SJCRH30 (cell line): ENCODE measurements at regions not wholly inside any gene's neighbourhood (a gene's known extent, or its start where the extent isn't known, plus 50 kb on each side); places are given as distances from the start of the nearest gene placed in this dataset.

Experiments used
- DNase-seq, 2 experiments: peaks; one replicate each; pipeline ENCODE4 v3.0.0-alpha.2; 2015 to 2020
- H3K27ac ChIP-seq: fragments of 250-450 bp; sonication (Bioruptor Pico); 2 replicates; pipeline ENCODE4 v1.5.1; 2020; ENCODE audit warnings: mild to moderate bottlenecking, moderate library complexity
- H3K27me3 ChIP-seq: fragments of 250-450 bp; sonication (Bioruptor Pico); 2 replicates; pipeline ENCODE4 v1.5.1; 2020; ENCODE audit warnings: mild to moderate bottlenecking, moderate library complexity
- H3K36me3 ChIP-seq: fragments of 250-450 bp; sonication (Bioruptor Pico); 2 replicates; pipeline ENCODE4 v1.5.1; 2020; ENCODE audit warnings: mild to moderate bottlenecking, moderate library complexity
- H3K4me1 ChIP-seq: fragments of 250-450 bp; sonication (Bioruptor Pico); 2 replicates; pipeline ENCODE4 v1.5.1; 2020; ENCODE audit warnings: mild to moderate bottlenecking, moderate library complexity
- H3K4me3 ChIP-seq: fragments of 250-450 bp; sonication (Bioruptor Pico); 2 replicates; pipeline ENCODE4 v1.5.1; 2020; ENCODE audit warnings: mild to moderate bottlenecking, moderate library complexity
- H3K9me3 ChIP-seq: fragments of 250-450 bp; sonication (Bioruptor Pico); replicated peaks from 2 replicates; pipeline ENCODE4 v1.5.1; 2020; ENCODE audit warnings: mild to moderate bottlenecking, moderate library complexity

DNA sequence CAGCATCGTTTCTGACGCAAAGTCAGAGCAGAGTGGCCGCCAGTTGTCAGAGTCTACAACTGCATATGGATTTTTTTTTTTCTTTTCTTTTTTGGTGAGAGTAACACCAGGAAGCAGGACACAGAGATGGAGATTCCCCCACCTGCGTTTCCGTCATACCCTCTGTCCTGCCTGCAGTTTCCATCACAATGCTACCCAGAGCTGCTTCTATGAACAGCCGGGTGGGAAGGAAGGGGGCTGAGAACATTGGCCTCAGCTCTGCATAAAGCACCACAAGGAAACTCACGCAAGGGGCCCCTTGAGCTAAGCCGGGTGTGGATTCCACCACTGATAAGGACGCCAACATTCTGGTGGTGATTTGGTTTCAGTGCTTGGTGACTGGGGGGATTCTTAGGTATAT, 183.5 kb upstream of the AFDN start:
- no peaks in the 10 kb centered on the region for H3K4me1 ChIP-seq
- no peaks in the 10 kb centered on the region for H3K9me3 ChIP-seq
- no peak for DNase-seq
- H3K36me3 ChIP-seq, result no peaks in the 10 kb centered on the region
- no peaks in the 10 kb centered on the region; the same call in 1 of the 2 replicates for H3K27me3 ChIP-seq
- no peak overlapping the region for H3K4me3 ChIP-seq
- H3K27ac ChIP-seq, result no peak overlapping the region

DNA sequence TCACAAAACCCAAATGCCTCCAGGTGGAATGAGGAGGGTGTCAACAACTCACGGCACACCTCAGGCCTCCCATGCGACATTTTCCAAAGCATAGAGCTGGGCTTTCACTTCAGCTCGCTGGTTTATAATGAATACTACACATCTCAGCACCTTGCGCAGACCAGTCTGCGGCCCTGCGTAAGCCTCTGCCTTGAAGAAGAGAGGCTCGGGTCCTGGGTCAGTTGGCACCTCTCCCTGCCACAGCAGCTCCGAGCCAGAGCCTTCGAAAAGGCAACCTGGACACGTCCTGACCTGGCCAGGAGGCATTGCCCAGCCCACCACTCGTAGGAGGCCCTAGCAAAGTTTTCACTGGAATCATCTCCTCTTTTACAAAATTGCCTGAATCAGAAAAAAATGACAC, 183.0 kb upstream of the AFDN start:
- no peak overlapping the region for H3K27ac ChIP-seq
- H3K4me1 ChIP-seq, result no peaks in the 10 kb centered on the region

DNA sequence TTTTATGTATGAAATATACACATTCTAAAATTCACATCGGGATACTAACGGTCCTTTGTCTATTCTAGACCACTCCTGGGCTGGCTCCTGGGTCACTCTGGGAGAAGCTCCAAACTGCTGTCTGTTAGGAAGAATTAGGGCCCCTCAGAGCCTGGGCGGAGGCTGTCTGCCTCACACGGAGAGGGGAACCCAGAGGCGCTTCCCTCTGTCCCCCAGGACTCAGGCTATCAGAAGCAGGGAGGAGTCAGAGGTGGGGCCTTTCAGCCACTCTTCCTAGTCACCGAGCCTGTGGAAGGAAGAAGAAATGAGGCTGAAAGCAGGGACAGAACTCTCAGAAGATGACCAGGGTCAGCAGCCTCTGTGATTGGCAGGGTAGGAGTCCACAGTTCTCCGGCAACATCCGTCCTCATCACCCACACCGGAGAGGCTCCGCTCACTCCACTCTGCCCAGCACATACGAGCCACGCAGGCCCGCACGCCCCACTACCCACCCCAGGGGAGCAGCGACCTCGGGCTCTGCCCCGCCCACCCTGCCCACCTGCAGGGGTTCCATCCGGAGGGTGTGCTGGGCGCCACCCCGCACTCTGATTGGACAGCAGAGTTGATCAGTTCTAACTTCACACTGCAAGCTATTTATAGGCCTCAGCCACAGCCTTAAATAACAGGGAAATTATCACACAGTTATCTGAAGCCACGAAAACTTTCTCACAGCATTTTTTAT, 182.1 kb upstream of the AFDN start:
- H3K9me3 ChIP-seq, result no peaks in the 10 kb centered on the region
- H3K4me3 ChIP-seq, result no peak overlapping the region
- H3K27ac ChIP-seq, result no peak overlapping the region
- no peaks in the 10 kb centered on the region; the same call in 1 of the 2 replicates for H3K27me3 ChIP-seq
- H3K36me3 ChIP-seq, result no peaks in the 10 kb centered on the region
- no peaks in the 10 kb centered on the region for H3K4me1 ChIP-seq
- no peak for DNase-seq

More for the DNA sequence above, 183.0 kb upstream of the AFDN start:
- H3K4me3 ChIP-seq, result no peak overlapping the region
- no peaks in the 10 kb centered on the region; the same call in 1 of the 2 replicates for H3K27me3 ChIP-seq
- H3K9me3 ChIP-seq, result no peaks in the 10 kb centered on the region
- no peak for DNase-seq
- no peaks in the 10 kb centered on the region for H3K36me3 ChIP-seq

DNA sequence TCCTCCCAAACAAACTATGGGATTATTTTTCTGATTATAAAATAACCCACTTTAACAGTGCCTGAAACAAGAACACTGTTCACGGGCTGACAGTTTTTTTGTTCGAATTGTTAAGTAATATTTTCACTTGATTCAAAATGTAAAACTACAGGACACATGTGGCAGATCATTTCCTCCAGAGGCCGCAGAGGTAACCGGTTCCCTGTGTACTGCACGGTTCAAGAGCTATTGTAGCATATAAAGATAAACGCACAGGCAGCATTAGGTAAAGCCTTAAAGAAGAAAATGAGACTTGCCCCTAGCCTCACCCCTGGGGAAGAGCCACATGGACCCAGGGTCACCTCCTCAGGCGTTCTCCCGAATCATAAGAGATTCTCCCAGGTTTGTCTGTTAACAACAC, 181.3 kb upstream of the AFDN start:
- Histone ChIP-seq H3K9me3 (no peaks in the 10 kb centered on the region), H3K4me1 (peaks cover 2% of the 10 kb centered on the region; the same call in 1 of the 2 replicates), H3K4me3 (no peak overlapping the region), H3K27me3 (no peaks in the 10 kb centered on the region; the same call in 1 of the 2 replicates), H3K27ac (no peak overlapping the region), H3K36me3 (no peaks in the 10 kb centered on the region)
- DNase-seq, result no peak

DNA sequence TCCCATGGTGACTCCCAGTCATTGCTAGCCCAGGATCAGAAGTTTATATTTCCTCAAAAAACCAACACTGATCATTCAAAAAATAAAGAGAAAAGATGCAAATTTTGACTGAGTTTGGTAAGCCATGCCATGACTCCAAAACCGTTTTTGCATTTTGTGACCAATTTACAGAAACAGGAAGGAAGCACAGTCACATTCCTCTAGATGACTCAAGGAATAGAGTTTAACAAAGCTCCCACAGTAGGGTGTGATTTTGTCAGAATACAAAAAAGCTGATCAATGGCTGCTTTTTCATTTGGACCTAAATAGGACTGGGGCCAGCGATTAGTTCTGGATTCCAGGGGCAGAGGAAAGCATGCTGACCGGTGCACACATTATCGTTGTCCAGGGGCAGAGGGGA, 179.4 kb upstream of the AFDN start:
- Histone ChIP-seq H3K27ac (no peak overlapping the region), H3K9me3 (no peaks in the 10 kb centered on the region), H3K4me3 (no peak overlapping the region), H3K27me3 (no peaks in the 10 kb centered on the region; the same call in 1 of the 2 replicates), H3K4me1 (peaks cover 4% of the 10 kb centered on the region; the same call in 1 of the 2 replicates), H3K36me3 (no peaks in the 10 kb centered on the region)
- no peak for DNase-seq

DNA sequence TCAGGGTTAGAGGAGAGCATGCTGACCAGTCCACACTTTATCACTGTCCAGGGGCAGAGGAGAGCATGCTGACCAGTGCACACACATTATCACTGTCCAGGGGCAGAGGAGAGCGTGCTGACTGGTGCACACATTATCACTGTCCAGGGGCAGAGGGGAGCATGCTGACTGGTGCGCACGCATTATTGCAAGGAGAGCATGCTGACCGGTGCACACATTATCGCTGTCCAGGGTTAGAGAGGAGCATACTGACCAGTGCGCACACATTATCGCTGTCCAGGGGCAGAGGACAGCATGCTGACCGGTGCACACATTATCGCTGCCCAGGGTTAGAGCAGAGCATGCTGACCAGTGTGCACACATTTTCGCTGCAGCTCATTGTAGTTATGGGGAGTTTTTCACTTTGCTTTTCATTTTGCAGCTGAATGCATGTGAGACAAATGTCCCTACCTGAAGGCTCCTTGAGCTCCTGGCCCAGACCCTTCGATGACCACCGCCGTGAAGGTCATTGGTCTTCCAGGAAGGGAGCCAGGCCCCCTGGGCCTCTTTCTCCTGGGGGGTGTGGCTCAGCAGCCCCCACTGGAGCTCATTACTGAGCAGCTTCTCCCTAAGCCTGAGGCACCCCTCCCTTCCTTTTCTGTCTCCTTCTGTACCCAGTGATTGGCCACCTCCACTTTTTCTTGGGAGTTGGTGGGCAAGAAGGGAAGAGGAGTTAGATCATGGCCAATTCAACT, 178.8 kb upstream of the AFDN start:
- Histone ChIP-seq H3K9me3 (no peaks in the 10 kb centered on the region), H3K4me3 (no peak overlapping the region), H3K4me1 (peaks cover 4% of the 10 kb centered on the region; the same call in 1 of the 2 replicates), H3K36me3 (no peaks in the 10 kb centered on the region), H3K27ac (no peak overlapping the region), H3K27me3 (no peaks in the 10 kb centered on the region; the same call in 1 of the 2 replicates)
- DNase-seq, result no peak

DNA sequence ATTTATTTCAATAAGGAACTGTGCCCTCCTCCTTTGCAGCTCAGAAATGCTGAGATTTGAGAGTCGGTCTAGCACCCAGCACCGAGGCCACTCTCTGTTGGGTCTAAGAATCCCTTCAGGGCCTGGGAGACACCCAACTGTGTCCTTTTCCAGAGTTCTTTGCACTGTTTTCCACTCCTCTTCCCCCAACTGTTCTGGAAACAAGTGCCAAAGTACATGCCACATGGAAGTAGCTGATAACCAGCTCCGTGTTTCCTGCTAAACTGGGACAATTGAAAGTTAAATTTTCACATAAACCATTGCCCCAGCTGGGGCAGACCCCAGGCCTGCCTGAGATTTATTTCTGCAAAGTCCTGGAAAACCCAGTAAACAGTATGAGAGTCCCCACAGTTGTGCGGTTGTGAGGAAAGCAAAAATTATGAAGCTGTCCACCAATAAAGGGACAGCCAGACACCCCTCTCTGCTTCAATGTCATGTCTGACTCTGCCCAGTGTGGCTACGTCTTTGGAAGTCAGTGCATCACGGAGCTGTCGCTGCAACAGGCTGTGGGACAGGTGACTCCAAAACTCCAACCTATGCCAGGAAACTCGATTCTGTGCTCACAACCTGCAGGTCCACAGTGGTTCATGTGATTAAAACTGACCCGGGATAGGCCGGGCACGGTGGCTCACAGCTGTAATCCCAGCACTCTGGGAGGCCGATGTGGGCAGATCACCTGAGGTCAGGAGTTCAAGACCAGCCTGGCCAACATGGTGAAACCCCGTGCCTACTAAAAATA, 178.0 kb upstream of the AFDN start:
- H3K27ac ChIP-seq, result no peak overlapping the region
- H3K4me3 ChIP-seq, result no peak overlapping the region
- H3K36me3 ChIP-seq, result no peaks in the 10 kb centered on the region
- no peak for DNase-seq
- H3K9me3 ChIP-seq, result no peaks in the 10 kb centered on the region
- no peaks in the 10 kb centered on the region; the same call in 1 of the 2 replicates for H3K27me3 ChIP-seq
- H3K4me1 ChIP-seq, result peaks cover 4% of the 10 kb centered on the region; the same call in 1 of the 2 replicates

DNA sequence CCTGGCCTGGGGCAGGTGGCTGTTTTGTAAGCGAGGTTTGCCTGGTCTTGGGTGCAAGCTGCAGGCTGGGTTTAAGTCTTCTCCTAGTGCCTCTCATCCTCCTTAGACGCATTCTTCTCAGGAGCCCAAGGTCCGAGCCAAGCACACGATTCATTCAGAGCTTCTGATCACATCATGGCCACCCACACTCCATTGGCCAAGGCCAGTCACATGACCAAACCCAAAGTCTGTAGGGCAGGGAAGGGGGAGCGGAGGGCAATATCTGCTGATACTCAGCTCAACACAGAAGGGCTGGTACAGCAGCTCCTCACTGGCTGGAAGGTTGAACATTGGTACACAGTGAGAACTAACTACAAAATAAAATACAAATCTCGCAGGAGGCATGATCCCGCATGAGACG, 177.2 kb upstream of the AFDN start:
- DNase-seq, result no peak
- Histone ChIP-seq H3K4me1 (peaks cover 4% of the 10 kb centered on the region; the same call in 1 of the 2 replicates), H3K9me3 (no peaks in the 10 kb centered on the region), H3K27me3 (no peaks in the 10 kb centered on the region; the same call in 1 of the 2 replicates), H3K27ac (no peak overlapping the region), H3K4me3 (no peak overlapping the region), H3K36me3 (no peaks in the 10 kb centered on the region)

DNA sequence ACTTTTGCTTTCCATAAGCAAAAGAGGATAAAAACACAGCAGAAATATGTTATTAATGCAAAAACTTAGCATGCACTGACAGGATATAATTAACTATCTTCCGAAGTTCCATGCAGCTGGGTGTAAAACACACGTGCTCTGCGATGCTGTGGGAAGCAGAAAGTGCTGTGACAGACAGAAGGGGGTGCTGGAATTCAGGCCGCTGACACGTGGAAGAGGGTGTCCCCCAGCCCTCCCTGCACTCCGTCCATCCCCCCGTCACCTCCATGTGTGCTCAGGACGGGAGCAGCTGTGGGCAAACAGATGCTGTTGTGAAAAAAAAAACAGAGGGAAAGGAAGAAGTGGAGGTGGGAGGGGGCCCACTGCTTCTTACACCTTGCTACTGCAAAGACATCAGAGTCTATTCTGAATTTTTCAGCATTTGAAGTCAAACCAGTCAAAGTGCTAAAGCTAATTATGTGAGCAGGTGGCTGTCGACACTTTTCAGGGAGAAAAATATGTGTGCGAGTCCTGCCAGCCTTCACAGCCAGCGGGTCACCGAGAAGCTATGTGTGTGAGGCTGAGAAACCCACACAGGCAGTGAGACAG, 175.9 kb upstream of the AFDN start:
- H3K9me3 ChIP-seq, result no peaks in the 10 kb centered on the region

DNA sequence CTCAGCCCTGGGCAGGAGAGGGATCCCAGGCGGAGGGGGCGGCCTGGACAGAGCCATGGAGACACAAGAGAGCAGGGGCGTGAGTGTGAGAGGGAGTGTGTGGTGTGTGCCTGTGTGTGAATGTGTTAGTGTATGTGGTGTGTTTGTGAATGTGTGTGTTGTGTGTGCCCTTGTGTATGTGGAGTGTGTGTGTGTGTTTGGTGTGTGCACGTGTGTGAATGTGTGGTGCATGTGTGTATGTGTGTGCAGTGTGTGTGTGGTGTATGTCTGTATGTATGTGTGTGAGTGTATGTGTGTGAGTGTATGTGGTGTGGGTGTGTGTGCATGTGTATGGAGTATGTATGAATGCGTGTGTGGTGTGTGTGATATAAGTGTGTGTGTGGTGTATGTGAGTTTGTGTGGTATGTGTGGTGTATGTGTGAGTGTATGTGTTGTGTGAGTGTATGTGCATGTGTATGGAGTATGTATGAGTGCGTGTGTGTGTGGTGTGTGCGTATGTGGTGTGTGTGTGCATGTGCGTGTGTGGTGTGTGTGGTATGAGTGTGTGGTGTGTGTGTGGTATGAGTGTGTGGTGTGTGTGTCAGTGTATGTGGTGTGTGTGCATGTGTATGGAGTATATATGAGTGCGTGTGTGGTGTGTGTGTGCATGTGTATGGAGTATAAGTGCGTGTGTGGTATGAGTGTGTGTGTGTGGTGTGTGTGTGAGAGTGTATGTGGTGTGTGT, 175.2 kb upstream of the AFDN start:
- Histone ChIP-seq H3K27me3 (no peaks in the 10 kb centered on the region), H3K36me3 (no peaks in the 10 kb centered on the region), H3K9me3 (no peaks in the 10 kb centered on the region), H3K4me1 (peaks cover 4% of the 10 kb centered on the region; the same call in 1 of the 2 replicates), H3K4me3 (no peak overlapping the region), H3K27ac (no peak overlapping the region)
- DNase-seq, result no peak

More for the DNA sequence above, 175.9 kb upstream of the AFDN start:
- H3K36me3 ChIP-seq, result no peaks in the 10 kb centered on the region
- peak; percentile 37 to 42 for DNase-seq
- H3K4me3 ChIP-seq, result no peak overlapping the region
- H3K27ac ChIP-seq, result no peak overlapping the region
- no peaks in the 10 kb centered on the region for H3K27me3 ChIP-seq
- H3K4me1 ChIP-seq, result peaks cover 4% of the 10 kb centered on the region; the same call in 1 of the 2 replicates

DNA sequence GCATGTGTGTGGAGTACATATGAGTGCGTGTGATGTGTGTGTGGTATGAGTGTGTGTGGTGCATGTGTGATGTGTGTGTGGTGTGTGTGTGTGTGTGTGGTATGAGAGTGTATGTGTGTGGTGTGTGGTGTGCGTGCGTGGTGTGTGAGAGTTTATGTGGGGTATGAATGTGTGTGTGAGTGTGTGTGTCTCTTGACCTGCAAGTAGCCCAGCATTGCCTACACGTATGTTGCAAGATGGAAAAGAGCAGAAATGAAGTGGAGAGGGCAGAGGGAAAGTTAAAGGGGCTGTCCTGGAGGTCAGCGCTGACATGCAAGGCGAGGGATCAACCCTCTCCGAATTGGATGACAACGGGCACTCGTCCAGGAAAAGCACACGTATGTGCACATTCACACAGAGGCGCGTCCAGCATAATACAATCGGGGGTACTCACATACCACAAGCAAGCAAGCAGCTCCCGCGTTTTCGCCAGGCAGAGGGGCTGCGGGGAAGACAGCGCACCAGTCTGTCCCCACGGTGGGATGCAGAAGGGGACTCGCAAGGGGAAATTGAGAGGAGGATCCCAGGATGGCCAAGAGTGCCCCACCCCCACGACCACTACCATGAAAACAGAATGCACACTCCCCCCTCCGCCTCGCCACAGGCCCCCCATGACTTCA, 174.5 kb upstream of the AFDN start:
- no peak for DNase-seq
- no peak overlapping the region for H3K27ac ChIP-seq
- no peaks in the 10 kb centered on the region for H3K27me3 ChIP-seq
- H3K36me3 ChIP-seq, result no peaks in the 10 kb centered on the region
- peaks cover 4% of the 10 kb centered on the region; the same call in 1 of the 2 replicates for H3K4me1 ChIP-seq
- H3K9me3 ChIP-seq, result no peaks in the 10 kb centered on the region
- no peak overlapping the region for H3K4me3 ChIP-seq

DNA sequence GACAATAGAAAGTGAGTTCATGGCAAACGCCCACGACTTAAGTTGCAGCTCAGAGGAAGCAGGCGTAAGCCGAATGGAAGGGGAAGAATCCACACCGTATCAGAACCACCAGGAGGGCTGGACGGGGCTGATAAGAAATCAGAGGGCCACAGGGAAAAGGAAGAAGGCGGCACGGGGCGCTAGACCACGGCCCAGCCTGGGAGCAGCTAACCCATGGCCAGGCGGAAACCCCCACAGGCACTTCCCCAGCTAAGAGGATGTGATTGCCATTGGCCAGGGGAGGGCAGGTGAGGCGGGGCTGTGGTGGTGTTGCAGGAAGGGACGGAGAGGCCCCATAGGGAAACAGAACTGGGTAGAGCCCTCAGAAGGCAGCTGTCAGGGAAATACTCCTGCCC, 174.0 kb upstream of the AFDN start:
- Histone ChIP-seq H3K27ac (no peak overlapping the region), H3K36me3 (no peaks in the 10 kb centered on the region), H3K27me3 (no peaks in the 10 kb centered on the region), H3K4me3 (no peak overlapping the region), H3K9me3 (no peaks in the 10 kb centered on the region), H3K4me1 (peaks cover 4% of the 10 kb centered on the region; the same call in 1 of the 2 replicates)
- no peak for DNase-seq

DNA sequence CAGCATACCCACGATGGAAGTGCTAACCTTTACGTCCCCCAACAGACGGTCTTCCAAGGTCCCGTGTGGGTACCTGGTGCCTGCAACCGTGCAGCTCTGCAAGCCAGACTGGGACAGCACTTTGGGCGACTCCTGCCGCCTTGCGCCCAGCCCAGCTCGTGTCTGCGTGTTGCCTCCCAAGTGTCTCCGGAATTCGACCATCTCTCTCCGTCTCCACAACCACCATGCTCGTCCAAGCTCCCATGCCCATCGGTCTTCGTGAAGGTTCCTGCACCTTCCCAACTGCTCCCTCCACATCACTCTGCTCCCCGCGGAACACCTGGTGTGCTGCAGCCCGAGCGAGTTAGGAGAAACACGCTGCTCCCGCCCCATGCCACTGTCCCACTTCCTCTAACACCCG, 173.2 kb upstream of the AFDN start:
- Histone ChIP-seq H3K27me3 (no peaks in the 10 kb centered on the region), H3K9me3 (no peaks in the 10 kb centered on the region), H3K4me1 (peaks cover 4% of the 10 kb centered on the region; the same call in 1 of the 2 replicates), H3K36me3 (no peaks in the 10 kb centered on the region), H3K4me3 (no peak overlapping the region), H3K27ac (no peak overlapping the region)
- DNase-seq, result no peak
